ENCODE measurements at regions not wholly inside any gene's neighbourhood (a gene's known extent, or its start where the extent isn't known, plus 50 kb on each side); places are given as distances from the start of the nearest gene placed in this dataset.

DNA sequence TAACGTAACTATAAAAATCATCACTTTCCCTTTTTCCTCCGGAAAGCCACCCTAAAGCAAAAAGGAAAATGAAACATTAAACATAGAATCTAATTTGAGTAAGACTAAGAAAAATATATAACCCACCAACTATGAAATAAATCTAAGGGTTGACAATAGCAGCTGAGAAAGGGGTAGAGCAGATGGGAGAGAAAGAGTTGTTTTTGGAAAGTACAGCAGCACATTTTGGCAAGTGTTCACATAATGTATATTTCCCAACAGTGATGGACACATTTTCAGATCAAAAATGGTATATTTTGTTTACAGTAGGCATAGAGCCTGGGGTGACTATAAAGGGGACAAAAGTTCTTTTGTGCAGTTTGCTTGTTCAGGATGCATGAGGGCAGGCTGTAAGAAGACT, 1287.4 kb upstream of the B3GALT2 start:
- H3K4me2 ChIP-seq (ENCODE audit: insufficient read depth, low read length) = no peak overlapping the region
- no peaks in the 10 kb centered on the region for H3K9me3 ChIP-seq (ENCODE audit: insufficient read depth, low read length, severe bottlenecking)
- H2AFZ ChIP-seq (ENCODE audit: low read depth, low read length) = no peak overlapping the region
- H3K4me1 ChIP-seq (ENCODE audit: insufficient read depth, low read length) = no peaks in the 10 kb centered on the region
- no peaks in the 10 kb centered on the region for H3K79me2 ChIP-seq (ENCODE audit: insufficient read depth, low read length)
- ATAC-seq (ENCODE audit: insufficient read depth, low read depth) (no peak), DNase-seq (no peak)
- no peak overlapping the region for H3K9ac ChIP-seq (ENCODE audit: low read depth, low read length)
- no peak for TF ChIP-seq EZH2 (IDR thresholded peaks at IDR 0.05; ENCODE audit: borderline replicate concordance, low read depth, low read length, severe bottlenecking)
- TF ChIP-seq, protein P1, sequence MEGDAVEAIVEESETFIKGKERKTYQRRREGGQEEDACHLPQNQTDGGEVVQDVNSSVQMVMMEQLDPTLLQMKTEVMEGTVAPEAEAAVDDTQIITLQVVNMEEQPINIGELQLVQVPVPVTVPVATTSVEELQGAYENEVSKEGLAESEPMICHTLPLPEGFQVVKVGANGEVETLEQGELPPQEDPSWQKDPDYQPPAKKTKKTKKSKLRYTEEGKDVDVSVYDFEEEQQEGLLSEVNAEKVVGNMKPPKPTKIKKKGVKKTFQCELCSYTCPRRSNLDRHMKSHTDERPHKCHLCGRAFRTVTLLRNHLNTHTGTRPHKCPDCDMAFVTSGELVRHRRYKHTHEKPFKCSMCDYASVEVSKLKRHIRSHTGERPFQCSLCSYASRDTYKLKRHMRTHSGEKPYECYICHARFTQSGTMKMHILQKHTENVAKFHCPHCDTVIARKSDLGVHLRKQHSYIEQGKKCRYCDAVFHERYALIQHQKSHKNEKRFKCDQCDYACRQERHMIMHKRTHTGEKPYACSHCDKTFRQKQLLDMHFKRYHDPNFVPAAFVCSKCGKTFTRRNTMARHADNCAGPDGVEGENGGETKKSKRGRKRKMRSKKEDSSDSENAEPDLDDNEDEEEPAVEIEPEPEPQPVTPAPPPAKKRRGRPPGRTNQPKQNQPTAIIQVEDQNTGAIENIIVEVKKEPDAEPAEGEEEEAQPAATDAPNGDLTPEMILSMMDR (IDR thresholded peaks at IDR 0.05; ENCODE audit: borderline replicate concordance, extremely low read depth, low read length, poor library complexity, severe bottlenecking) = no peak
- H3K4me3 ChIP-seq (ENCODE audit: low read depth in 1 of 2, low read length in 2 of 2) = no peak overlapping the region
- H3K36me3 ChIP-seq (ENCODE audit: insufficient read depth, low read length) = no peaks in the 10 kb centered on the region
- H4K20me1 ChIP-seq (ENCODE audit: insufficient read depth, low read length) = no peaks in the 10 kb centered on the region
- no peaks in the 10 kb centered on the region for H3K27me3 ChIP-seq (ENCODE audit: insufficient read depth, low read length, poor library complexity)
- no peak overlapping the region for H3K27ac ChIP-seq (ENCODE audit: low read length)

DNA sequence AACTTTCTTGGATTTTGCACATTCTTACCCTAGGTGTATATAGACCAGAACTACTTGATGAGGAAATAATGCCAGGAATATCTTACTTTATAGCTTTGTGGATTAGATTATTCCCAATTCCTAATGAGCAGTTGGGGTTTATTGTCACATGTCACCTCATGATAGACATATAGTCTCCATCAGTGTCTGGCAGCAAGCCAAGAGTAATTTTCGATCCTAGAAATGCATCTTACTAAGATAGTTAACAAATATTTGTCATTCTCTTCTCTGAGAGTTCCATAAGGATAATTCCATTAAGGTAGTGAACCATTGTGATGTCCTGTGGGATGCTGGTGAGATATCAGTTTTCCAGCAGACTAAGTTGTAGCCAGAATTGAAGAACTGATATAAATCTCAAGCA, 1282.9 kb upstream of the B3GALT2 start:
- no peaks in the 10 kb centered on the region for H3K79me2 ChIP-seq (ENCODE audit: insufficient read depth, low read length)
- no peaks in the 10 kb centered on the region for H3K4me1 ChIP-seq (ENCODE audit: insufficient read depth, low read length)
- H3K4me3 ChIP-seq (ENCODE audit: low read depth in 1 of 2, low read length in 2 of 2) = no peak overlapping the region
- no peak overlapping the region for H3K4me2 ChIP-seq (ENCODE audit: insufficient read depth, low read length)
- no peaks in the 10 kb centered on the region for H3K36me3 ChIP-seq (ENCODE audit: insufficient read depth, low read length)
- H3K27ac ChIP-seq (ENCODE audit: low read length) = no peak overlapping the region
- H3K9me3 ChIP-seq (ENCODE audit: insufficient read depth, low read length, severe bottlenecking) = no peaks in the 10 kb centered on the region
- no peaks in the 10 kb centered on the region for H3K27me3 ChIP-seq (ENCODE audit: insufficient read depth, low read length, poor library complexity)
- H3K9ac ChIP-seq (ENCODE audit: low read depth, low read length) = no peak overlapping the region
- H4K20me1 ChIP-seq (ENCODE audit: insufficient read depth, low read length) = no peaks in the 10 kb centered on the region
- DNase-seq (no peak), ATAC-seq (ENCODE audit: insufficient read depth, low read depth) (no peak)
- TF ChIP-seq, protein P1 (IDR thresholded peaks at IDR 0.05; ENCODE audit: borderline replicate concordance, extremely low read depth, low read length, poor library complexity, severe bottlenecking) = no peak
- TF ChIP-seq EZH2 (IDR thresholded peaks at IDR 0.05; ENCODE audit: borderline replicate concordance, low read depth, low read length, severe bottlenecking) = no peak
- no peak overlapping the region for H2AFZ ChIP-seq (ENCODE audit: low read depth, low read length)

DNA sequence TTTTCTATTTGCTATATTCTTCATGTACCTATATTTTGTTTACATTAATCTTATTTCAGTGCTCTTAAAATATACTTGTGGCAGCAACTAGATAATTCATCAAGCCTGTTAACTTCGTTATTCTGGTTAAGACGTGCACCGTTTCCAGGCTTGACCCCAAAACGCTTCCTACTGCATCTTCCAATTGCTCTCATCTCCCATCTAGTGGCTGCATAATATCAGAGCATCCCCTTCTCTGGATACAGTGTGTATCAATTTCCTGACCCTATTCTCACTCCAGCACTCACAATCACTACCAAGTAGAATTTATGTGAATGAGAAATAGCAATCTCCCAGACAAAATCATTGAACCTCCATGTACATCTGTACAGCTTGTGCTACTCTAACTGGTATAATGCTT, 1280.3 kb upstream of the B3GALT2 start:
- Histone ChIP-seq H4K20me1 (ENCODE audit: insufficient read depth, low read length) (no peaks in the 10 kb centered on the region), H3K4me2 (ENCODE audit: insufficient read depth, low read length) (no peak overlapping the region), H3K9ac (ENCODE audit: low read depth, low read length) (no peak overlapping the region), H3K36me3 (ENCODE audit: insufficient read depth, low read length) (no peaks in the 10 kb centered on the region), H3K27me3 (ENCODE audit: insufficient read depth, low read length, poor library complexity) (no peaks in the 10 kb centered on the region), H2AFZ (ENCODE audit: low read depth, low read length) (no peak overlapping the region), H3K4me3 (ENCODE audit: low read depth in 1 of 2, low read length in 2 of 2) (no peak overlapping the region), H3K27ac (ENCODE audit: low read length) (no peak overlapping the region), H3K4me1 (ENCODE audit: insufficient read depth, low read length) (no peaks in the 10 kb centered on the region), H3K79me2 (ENCODE audit: insufficient read depth, low read length) (no peaks in the 10 kb centered on the region), H3K9me3 (ENCODE audit: insufficient read depth, low read length, severe bottlenecking) (no peaks in the 10 kb centered on the region)
- TF ChIP-seq, protein P1 (IDR thresholded peaks at IDR 0.05; ENCODE audit: borderline replicate concordance, extremely low read depth, low read length, poor library complexity, severe bottlenecking) = peak; percentile 15
- no peak for TF ChIP-seq EZH2 (IDR thresholded peaks at IDR 0.05; ENCODE audit: borderline replicate concordance, low read depth, low read length, severe bottlenecking)
- no peak for ATAC-seq (ENCODE audit: insufficient read depth, low read depth)
- no peak for DNase-seq

DNA sequence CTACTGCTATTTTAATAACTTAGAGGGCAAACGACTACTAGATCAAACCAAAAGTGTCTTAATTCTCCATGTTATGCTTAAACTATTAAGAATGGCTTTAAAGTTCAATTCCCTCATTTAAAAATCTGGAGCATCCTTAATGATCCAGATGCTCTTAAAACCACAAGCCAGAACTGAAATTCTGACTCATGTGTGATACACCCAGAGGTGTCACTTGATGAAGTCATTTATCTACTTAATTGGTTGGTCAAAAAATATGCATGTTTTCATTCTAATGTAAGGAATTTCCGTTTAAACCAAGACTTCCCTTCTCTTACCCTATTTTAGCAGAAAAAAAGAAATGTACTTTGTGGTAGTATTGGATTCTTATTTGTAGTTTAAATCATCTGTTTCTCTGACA, 1261.2 kb upstream of the B3GALT2 start:
- Histone ChIP-seq H3K4me1 (ENCODE audit: insufficient read depth, low read length) (no peaks in the 10 kb centered on the region), H3K4me2 (ENCODE audit: insufficient read depth, low read length) (no peak overlapping the region), H3K9me3 (ENCODE audit: insufficient read depth, low read length, severe bottlenecking) (no peaks in the 10 kb centered on the region), H3K79me2 (ENCODE audit: insufficient read depth, low read length) (no peaks in the 10 kb centered on the region), H3K36me3 (ENCODE audit: insufficient read depth, low read length) (no peaks in the 10 kb centered on the region), H2AFZ (ENCODE audit: low read depth, low read length) (no peak overlapping the region), H3K27me3 (ENCODE audit: insufficient read depth, low read length, poor library complexity) (no peaks in the 10 kb centered on the region), H3K4me3 (ENCODE audit: low read depth in 1 of 2, low read length in 2 of 2) (no peak overlapping the region), H3K9ac (ENCODE audit: low read depth, low read length) (no peak overlapping the region), H4K20me1 (ENCODE audit: insufficient read depth, low read length) (no peaks in the 10 kb centered on the region), H3K27ac (ENCODE audit: low read length) (no peak overlapping the region)
- no peak for TF ChIP-seq EZH2 (IDR thresholded peaks at IDR 0.05; ENCODE audit: borderline replicate concordance, low read depth, low read length, severe bottlenecking)
- TF ChIP-seq, protein P1 (IDR thresholded peaks at IDR 0.05; ENCODE audit: borderline replicate concordance, extremely low read depth, low read length, poor library complexity, severe bottlenecking) = no peak
- DNase-seq = no peak
- ATAC-seq (ENCODE audit: insufficient read depth, low read depth) = no peak
